MM.1S (cell line): ENCODE measurements at regions not wholly inside any gene's neighbourhood (a gene's known extent, or its start where the extent isn't known, plus 50 kb on each side); places are given as distances from the start of the nearest gene placed in this dataset.

Experiments
- DNase-seq: peaks from one replicate; pipeline ENCODE4 v3.0.0-alpha.2; 2015
- H2AFZ ChIP-seq: fragments of 300-600 bp; sonication (generic); 2 replicates; pipeline ENCODE4 v1.6.0; 2016; ENCODE audit warnings: antibody characterized with exemption, low read length
- H3F3A ChIP-seq: fragments of 300-600 bp; sonication (generic); 2 replicates; pipeline ENCODE4 v1.6.1; 2016; ENCODE audit warnings: mild to moderate bottlenecking, antibody characterized with exemption, low read length, moderate library complexity, mixed read lengths; ENCODE audit not compliant: insufficient read depth
- H3K27ac ChIP-seq: fragments of 300-600 bp; sonication (generic); 2 replicates; pipeline ENCODE4 v1.5.1; 2016; ENCODE audit warnings: mild to moderate bottlenecking, low read length
- H3K27me3 ChIP-seq: fragments of 300-600 bp; sonication (generic); replicated peaks from 2 replicates; pipeline ENCODE4 v1.6.0; 2016; ENCODE audit warnings: low read length; ENCODE audit not compliant: insufficient read depth
- H3K36me3 ChIP-seq: fragments of 300-600 bp; sonication (generic); replicated peaks from 2 replicates; pipeline ENCODE4 v1.6.1; 2016; ENCODE audit warnings: mild to moderate bottlenecking, low read length, mixed read lengths; ENCODE audit not compliant: insufficient read depth
- H3K4me1 ChIP-seq: fragments of 300-600 bp; sonication (generic); 2 replicates; pipeline ENCODE4 v1.6.1; 2016; ENCODE audit warnings: low read length, mixed read lengths
- H3K4me2 ChIP-seq: fragments of 300-600 bp; sonication (generic); 2 replicates; pipeline ENCODE4 v1.6.0; 2016; ENCODE audit warnings: low read depth, low read length
- H3K4me3 ChIP-seq: fragments of 300-600 bp; sonication (generic); 2 replicates; pipeline ENCODE4 v1.5.1; 2016; ENCODE audit warnings: low read length, mixed read lengths
- H3K79me2 ChIP-seq: fragments of 300-600 bp; sonication (generic); 2 replicates; pipeline ENCODE4 v1.6.1; 2016; ENCODE audit warnings: mixed run types, low read length, mixed read lengths
- H3K9ac ChIP-seq: fragments of 300-600 bp; sonication (generic); 2 replicates; pipeline ENCODE4 v1.6.1; 2016; ENCODE audit warnings: low read length, mixed read lengths
- H3K9me2 ChIP-seq: fragments of 300-600 bp; sonication (generic); replicated peaks from 2 replicates; pipeline ENCODE4 v1.6.1; 2016; ENCODE audit warnings: mild to moderate bottlenecking, low read length, mixed read lengths; ENCODE audit not compliant: insufficient read depth
- H3K9me3 ChIP-seq: fragments of 300-600 bp; sonication (generic); replicated peaks from 2 replicates; pipeline ENCODE4 v1.6.1; 2016; ENCODE audit warnings: mild to moderate bottlenecking, low read length, mixed read lengths; ENCODE audit not compliant: insufficient read depth
- H4K20me1 ChIP-seq: fragments of 300-600 bp; sonication (generic); 2 replicates; pipeline ENCODE4 v1.6.1; 2016; ENCODE audit warnings: mild to moderate bottlenecking, low read length, moderate library complexity, mixed read lengths; ENCODE audit not compliant: insufficient read depth
- CTCF ChIP-seq: fragments of 300-600 bp; sonication (generic); IDR thresholded peaks from 2 replicates; pipeline ENCODE4 v1.5.1; 2016; ENCODE audit warnings: antibody characterized with exemption, low read length, mixed read lengths
- EZH2 ChIP-seq: fragments of 300-600 bp; sonication (generic); optimal IDR thresholded peaks from 2 replicates; pipeline ENCODE3; 2017; ENCODE audit warnings: low read depth, mild to moderate bottlenecking, antibody characterized with exemption, low read length, mixed read lengths
- EZH2phosphoT487 ChIP-seq: fragments of 300-600 bp; sonication (generic); IDR thresholded peaks from 2 replicates; pipeline ENCODE4 v1.6.1; 2018; ENCODE audit warnings: antibody characterized with exemption, low read length

DNA sequence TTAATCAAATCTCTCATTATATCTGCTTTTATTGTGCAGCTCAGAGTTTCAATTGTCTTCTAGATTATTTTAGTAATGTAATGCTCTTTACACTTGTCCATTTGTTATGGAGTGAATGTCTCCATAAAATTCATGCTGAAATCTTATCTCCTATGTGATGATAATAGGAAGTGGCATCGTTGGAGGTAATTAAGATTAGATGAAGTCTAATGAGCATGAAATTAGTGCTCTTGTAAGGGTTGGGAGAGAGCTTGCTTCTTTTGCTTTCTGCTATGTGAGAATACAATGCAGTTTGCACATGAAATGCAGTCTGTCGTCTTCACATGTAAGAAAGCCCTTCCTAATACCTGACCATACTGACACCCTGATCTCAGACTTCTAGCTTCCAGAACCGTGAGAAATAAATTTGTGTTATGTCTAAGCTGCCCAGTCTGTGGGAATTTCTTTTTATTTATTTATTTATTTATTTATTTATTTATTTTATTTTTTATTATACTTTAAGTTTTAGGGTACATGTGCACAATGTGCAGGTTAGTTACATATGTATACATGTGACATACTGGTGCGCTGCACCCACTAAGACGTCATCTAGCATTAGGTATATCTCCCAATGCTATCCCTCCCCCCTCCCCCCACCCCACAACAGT lies 1399.2 kb upstream of the CDH6 start:
- Histone ChIP-seq H3K9me2 (no peaks in the 10 kb centered on the region), H3K36me3 (no peaks in the 10 kb centered on the region), H2AFZ (no peak overlapping the region), H3K27me3 (no peaks in the 10 kb centered on the region), H3K79me2 (no peaks in the 10 kb centered on the region), H3K4me2 (no peak overlapping the region), H3K27ac (no peak overlapping the region), H3K9ac (no peak overlapping the region), H3F3A (no peaks in the 10 kb centered on the region), H4K20me1 (no peaks in the 10 kb centered on the region), H3K4me3 (no peak overlapping the region), H3K4me1 (no peaks in the 10 kb centered on the region), H3K9me3 (no peaks in the 10 kb centered on the region)
- no peak for DNase-seq
- TF ChIP-seq CTCF: no peak

DNA sequence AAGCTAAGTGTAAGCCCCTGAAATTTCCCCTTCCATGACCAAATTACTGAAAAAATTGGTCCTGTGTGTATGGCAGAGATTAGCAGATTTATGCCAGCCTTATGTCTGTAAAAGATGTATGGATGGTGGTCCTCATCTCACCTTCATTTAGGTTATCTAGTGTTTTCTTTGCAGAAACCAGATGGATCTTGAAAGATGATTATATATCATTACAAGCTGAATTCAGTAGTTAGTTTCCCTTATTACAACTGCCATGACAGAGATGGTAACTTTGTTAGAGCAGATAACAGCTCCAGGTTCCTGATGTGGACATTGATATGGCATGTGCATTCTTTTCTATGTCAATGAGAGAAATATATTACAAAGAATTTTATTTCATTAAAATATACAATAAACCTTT lies 1403.2 kb upstream of the CDH6 start:
- Histone ChIP-seq H3K27me3 (no peaks in the 10 kb centered on the region), H4K20me1 (no peaks in the 10 kb centered on the region), H3F3A (no peaks in the 10 kb centered on the region), H3K79me2 (no peaks in the 10 kb centered on the region), H3K36me3 (no peaks in the 10 kb centered on the region), H3K9me2 (no peaks in the 10 kb centered on the region), H2AFZ (no peak overlapping the region), H3K4me2 (no peak overlapping the region), H3K9me3 (no peaks in the 10 kb centered on the region), H3K9ac (no peak overlapping the region), H3K4me3 (no peak overlapping the region), H3K27ac (no peak overlapping the region), H3K4me1 (no peaks in the 10 kb centered on the region)
- no peak for TF ChIP-seq EZH2
- TF ChIP-seq EZH2phosphoT487: no peak
- no peak for TF ChIP-seq CTCF
- no peak for DNase-seq

DNA sequence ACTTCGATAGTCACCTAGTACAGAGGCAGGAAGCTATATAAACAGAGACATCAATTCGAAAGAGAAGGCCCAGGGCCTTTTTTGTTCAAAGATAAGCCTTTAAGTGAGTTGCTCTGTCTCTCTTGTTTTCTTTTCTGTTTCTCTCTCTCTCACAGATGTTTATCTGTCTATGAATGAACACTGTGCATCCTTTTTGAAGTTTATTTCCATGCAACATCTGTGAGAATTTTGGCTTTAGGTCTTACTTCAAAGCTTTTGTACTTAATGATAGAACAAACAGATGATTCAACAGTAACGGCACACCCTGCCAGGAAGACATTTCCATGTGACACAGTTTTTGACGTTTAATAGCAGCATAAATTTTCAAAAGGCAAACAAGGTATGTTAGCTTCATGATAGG lies 1413.1 kb upstream of the CDH6 start:
- no peak for DNase-seq
- no peaks in the 10 kb centered on the region for H3K9me2 ChIP-seq
- no peaks in the 10 kb centered on the region for H3K79me2 ChIP-seq
- no peak overlapping the region for H2AFZ ChIP-seq
- TF ChIP-seq EZH2 (no peak), EZH2phosphoT487 (no peak), CTCF (no peak)
- H3K9ac ChIP-seq: no peak overlapping the region
- no peaks in the 10 kb centered on the region for H3K4me1 ChIP-seq
- no peak overlapping the region for H3K27ac ChIP-seq
- H3K9me3 ChIP-seq: no peaks in the 10 kb centered on the region
- H3K4me3 ChIP-seq: no peak overlapping the region
- H4K20me1 ChIP-seq: no peaks in the 10 kb centered on the region
- no peak overlapping the region for H3K4me2 ChIP-seq
- H3K27me3 ChIP-seq: no peaks in the 10 kb centered on the region
- H3K36me3 ChIP-seq: no peaks in the 10 kb centered on the region
- H3F3A ChIP-seq: no peaks in the 10 kb centered on the region
